22Rv1 (cell line): ENCODE measurements at regions not wholly inside any gene's neighbourhood (a gene's known extent, or its start where the extent isn't known, plus 50 kb on each side); places are given as distances from the start of the nearest gene placed in this dataset.

ENCODE experiments used
- H3K27ac ChIP-seq: fragments of 450-650 bp; 2 replicates; pipeline ENCODE4 v1.5.1; 2017
- CTCF ChIP-seq: fragments of 450-650 bp; IDR thresholded peaks from 2 replicates; pipeline ENCODE4 v1.5.1; 2017; ENCODE audit warnings: mild to moderate bottlenecking
- ZFX ChIP-seq: fragments of 450-650 bp; IDR thresholded peaks from 2 replicates; pipeline ENCODE4 v1.6.1; 2017; ENCODE audit warnings: antibody characterized with exemption, borderline replicate concordance

- TF ChIP-seq CTCF (no peak), ZFX (no peak)
- no peak overlapping the region for H3K27ac ChIP-seq
Measured at GRCh38 chr13:39943711-39944110, 288.2 kb downstream of the COG6 start.

- TF ChIP-seq CTCF (no peak), ZFX (no peak)
- H3K27ac ChIP-seq, result no peak overlapping the region
Measured at GRCh38 chr13:39945226-39945625, 289.8 kb downstream of the COG6 start.

- no peak for TF ChIP-seq ZFX
- no peak for TF ChIP-seq CTCF
- no peak overlapping the region for H3K27ac ChIP-seq
Measured at GRCh38 chr13:39946769-39947168, 291.3 kb downstream of the COG6 start.

- TF ChIP-seq CTCF (no peak), ZFX (no peak)
- H3K27ac ChIP-seq, result no peak overlapping the region
Measured at GRCh38 chr13:39951301-39951700, 295.8 kb downstream of the COG6 start.

GRCh38 chr13:39952249-39953233 is 297.1 kb downstream of the COG6 start:
- no peak for TF ChIP-seq ZFX
- no peak overlapping the region for H3K27ac ChIP-seq

GRCh38 chr13:39954476-39954875 is 299.0 kb downstream of the COG6 start:
- H3K27ac ChIP-seq, result no peak overlapping the region
- TF ChIP-seq ZFX (no peak), CTCF (no peak)

GRCh38 chr13:39955560-39955959 is 300.1 kb downstream of the COG6 start:
- TF ChIP-seq ZFX, result no peak
- TF ChIP-seq CTCF, result no peak
- H3K27ac ChIP-seq, result no peak overlapping the region
